ENCODE measurements at regions not wholly inside any gene's neighbourhood (a gene's known extent, or its start where the extent isn't known, plus 50 kb on each side); places are given as distances from the start of the nearest gene placed in this dataset.

- no peak for TF ChIP-seq SP2 (tag by site-specific recombination; IDR thresholded peaks at IDR 0.05)
- TF ChIP-seq, protein P1, sequence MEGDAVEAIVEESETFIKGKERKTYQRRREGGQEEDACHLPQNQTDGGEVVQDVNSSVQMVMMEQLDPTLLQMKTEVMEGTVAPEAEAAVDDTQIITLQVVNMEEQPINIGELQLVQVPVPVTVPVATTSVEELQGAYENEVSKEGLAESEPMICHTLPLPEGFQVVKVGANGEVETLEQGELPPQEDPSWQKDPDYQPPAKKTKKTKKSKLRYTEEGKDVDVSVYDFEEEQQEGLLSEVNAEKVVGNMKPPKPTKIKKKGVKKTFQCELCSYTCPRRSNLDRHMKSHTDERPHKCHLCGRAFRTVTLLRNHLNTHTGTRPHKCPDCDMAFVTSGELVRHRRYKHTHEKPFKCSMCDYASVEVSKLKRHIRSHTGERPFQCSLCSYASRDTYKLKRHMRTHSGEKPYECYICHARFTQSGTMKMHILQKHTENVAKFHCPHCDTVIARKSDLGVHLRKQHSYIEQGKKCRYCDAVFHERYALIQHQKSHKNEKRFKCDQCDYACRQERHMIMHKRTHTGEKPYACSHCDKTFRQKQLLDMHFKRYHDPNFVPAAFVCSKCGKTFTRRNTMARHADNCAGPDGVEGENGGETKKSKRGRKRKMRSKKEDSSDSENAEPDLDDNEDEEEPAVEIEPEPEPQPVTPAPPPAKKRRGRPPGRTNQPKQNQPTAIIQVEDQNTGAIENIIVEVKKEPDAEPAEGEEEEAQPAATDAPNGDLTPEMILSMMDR (tag by site-specific recombination; IDR thresholded peaks at IDR 0.05), result no peak
- no peak for TF ChIP-seq ZSCAN16 (tag by site-specific recombination; IDR thresholded peaks at IDR 0.05)
- TF ChIP-seq YY1 (tag by site-specific recombination; IDR thresholded peaks at IDR 0.05), result no peak
These were observed 308.3 kb upstream of the PREP start for GRCh38 chr6:105711216-105711615.
